ENCODE measurements at regions not wholly inside any gene's neighbourhood (a gene's known extent, or its start where the extent isn't known, plus 50 kb on each side); places are given as distances from the start of the nearest gene placed in this dataset.

GRCh38 chr18:66013969-66014368, 263.2 kb downstream of the CDH7 start:
- no peak for TF ChIP-seq CTCF (IDR thresholded peaks at IDR 0.05)
- no peak for TF ChIP-seq POLR2A (IDR thresholded peaks at IDR 0.05)
